ENCODE measurements at regions not wholly inside any gene's neighbourhood (a gene's known extent, or its start where the extent isn't known, plus 50 kb on each side); places are given as distances from the start of the nearest gene placed in this dataset.

DNA sequence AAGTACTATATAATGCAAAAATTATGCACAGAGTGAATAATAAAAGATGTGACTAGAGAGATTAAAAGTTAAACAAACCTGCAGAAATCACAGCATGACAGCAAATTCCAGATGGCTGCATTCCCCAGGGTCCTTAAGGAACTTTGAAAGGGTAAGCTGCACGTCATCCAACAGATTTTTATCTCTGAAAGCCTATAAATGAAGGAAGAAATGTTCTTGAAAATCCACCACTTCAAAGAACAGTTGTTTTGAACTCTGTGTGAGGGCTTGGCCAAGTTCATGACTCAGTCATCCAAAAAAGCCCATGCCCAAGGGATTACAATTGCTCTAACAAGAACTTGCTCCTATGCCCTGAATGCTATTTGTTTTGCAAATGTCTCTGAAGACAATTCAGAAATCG lies 603.6 kb downstream of the PLOD2 start:
- intact Hi-C loops (cut with micrococcal nuclease; ENCODE audit: unreplicated experiment): no loop called here
- DNase-seq (ENCODE audit: low spot score): peak; percentile 89
- Histone ChIP-seq H3K36me3 (ENCODE audit: insufficient read depth, low read length, poor library complexity, severe bottlenecking) (no peaks in the 10 kb centered on the region), H3K27me3 (replicated peaks; ENCODE audit: insufficient read depth, low read depth, low read length, poor library complexity) (no peaks in the 10 kb centered on the region), H3K4me3 (ENCODE audit: low read depth, low read length, poor library complexity, severe bottlenecking) (no peak overlapping the region), H3K4me1 (ENCODE audit: insufficient read depth, low read length, poor library complexity, severe bottlenecking) (peaks cover 15% of the 10 kb centered on the region), H3K9me3 (ENCODE audit: low read depth, low read length, poor library complexity, severe bottlenecking) (peaks cover 15% of the 10 kb centered on the region), H3K27ac (ENCODE audit: low read depth, low read length, poor library complexity, severe bottlenecking) (no peak overlapping the region)
- TF ChIP-seq, protein P1, sequence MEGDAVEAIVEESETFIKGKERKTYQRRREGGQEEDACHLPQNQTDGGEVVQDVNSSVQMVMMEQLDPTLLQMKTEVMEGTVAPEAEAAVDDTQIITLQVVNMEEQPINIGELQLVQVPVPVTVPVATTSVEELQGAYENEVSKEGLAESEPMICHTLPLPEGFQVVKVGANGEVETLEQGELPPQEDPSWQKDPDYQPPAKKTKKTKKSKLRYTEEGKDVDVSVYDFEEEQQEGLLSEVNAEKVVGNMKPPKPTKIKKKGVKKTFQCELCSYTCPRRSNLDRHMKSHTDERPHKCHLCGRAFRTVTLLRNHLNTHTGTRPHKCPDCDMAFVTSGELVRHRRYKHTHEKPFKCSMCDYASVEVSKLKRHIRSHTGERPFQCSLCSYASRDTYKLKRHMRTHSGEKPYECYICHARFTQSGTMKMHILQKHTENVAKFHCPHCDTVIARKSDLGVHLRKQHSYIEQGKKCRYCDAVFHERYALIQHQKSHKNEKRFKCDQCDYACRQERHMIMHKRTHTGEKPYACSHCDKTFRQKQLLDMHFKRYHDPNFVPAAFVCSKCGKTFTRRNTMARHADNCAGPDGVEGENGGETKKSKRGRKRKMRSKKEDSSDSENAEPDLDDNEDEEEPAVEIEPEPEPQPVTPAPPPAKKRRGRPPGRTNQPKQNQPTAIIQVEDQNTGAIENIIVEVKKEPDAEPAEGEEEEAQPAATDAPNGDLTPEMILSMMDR (conservative IDR thresholded peaks at IDR 0.05; ENCODE audit: low read depth, low read length): no peak
- TF ChIP-seq EZH2 (IDR thresholded peaks at IDR 0.05; ENCODE audit: borderline replicate concordance, low read depth, low read length, poor library complexity, severe bottlenecking): no peak
- ChIA-PET POLR2A (ENCODE audit: low non-redundant PET) (no interaction called here), CTCF (no interaction called here)
- no TSS peak for BruUV-seq (replicated peaks)

DNA sequence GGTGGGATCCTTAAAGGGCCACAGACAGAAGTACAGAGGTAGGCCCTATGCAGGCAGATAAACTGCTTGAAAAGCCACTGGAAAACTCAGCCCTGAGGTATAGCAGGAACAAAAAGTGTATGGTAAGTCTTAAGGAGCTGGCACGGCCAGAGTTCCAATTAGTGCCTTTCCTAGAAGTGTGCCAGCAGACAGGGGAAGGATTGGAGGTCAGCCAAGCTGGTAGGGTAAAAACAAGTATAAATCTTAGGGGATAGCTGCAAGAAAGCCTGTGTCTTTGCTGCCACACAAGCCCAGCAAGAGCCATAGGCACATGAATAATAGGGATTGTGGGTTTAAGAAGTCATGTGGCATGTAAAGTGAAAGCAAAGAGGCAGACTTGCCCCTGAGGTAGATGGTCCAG lies 582.5 kb downstream of the PLOD2 start:
- ChIA-PET CTCF (no interaction called here), POLR2A (ENCODE audit: low non-redundant PET) (no interaction called here)
- H3K27me3 ChIP-seq (replicated peaks; ENCODE audit: insufficient read depth, low read depth, low read length, poor library complexity): no peaks in the 10 kb centered on the region
- no peaks in the 10 kb centered on the region for H3K36me3 ChIP-seq (ENCODE audit: insufficient read depth, low read length, poor library complexity, severe bottlenecking)
- intact Hi-C loops (cut with micrococcal nuclease; ENCODE audit: unreplicated experiment): no loop called here
- DNase-seq (ENCODE audit: low spot score): no peak
- TF ChIP-seq, protein P1 (conservative IDR thresholded peaks at IDR 0.05; ENCODE audit: low read depth, low read length): no peak
- TF ChIP-seq EZH2 (IDR thresholded peaks at IDR 0.05; ENCODE audit: borderline replicate concordance, low read depth, low read length, poor library complexity, severe bottlenecking): no peak
- BruUV-seq (replicated peaks): no TSS peak
- no peak overlapping the region for H3K27ac ChIP-seq (ENCODE audit: low read depth, low read length, poor library complexity, severe bottlenecking)
- H3K4me1 ChIP-seq (ENCODE audit: insufficient read depth, low read length, poor library complexity, severe bottlenecking): no peaks in the 10 kb centered on the region
- no peaks in the 10 kb centered on the region for H3K9me3 ChIP-seq (ENCODE audit: low read depth, low read length, poor library complexity, severe bottlenecking)
- no peak overlapping the region for H3K4me3 ChIP-seq (ENCODE audit: low read depth, low read length, poor library complexity, severe bottlenecking)

DNA sequence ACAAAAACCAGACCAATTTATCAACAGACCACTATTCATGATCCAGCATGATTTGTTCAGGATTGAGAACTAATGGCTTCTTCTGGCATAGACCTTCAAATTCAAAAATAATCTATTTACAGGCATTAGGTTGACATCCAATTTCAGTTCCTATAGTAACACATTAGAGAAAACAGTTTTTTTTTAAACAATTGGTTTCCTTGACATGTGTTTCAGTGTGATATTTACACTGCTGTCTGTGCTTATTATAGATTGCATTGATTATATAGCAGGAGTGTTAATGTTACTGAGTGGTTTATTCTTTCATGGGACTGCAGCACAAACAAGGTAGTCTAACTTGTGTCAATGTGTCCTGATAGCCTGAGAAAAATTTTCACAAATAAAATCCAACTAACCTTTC lies 579.3 kb downstream of the PLOD2 start:
- no peaks in the 10 kb centered on the region for H3K9me3 ChIP-seq (ENCODE audit: low read depth, low read length, poor library complexity, severe bottlenecking)
- no peak for DNase-seq (ENCODE audit: low spot score)

More for the DNA sequence above, 579.3 kb downstream of the PLOD2 start:
- Histone ChIP-seq H3K4me1 (ENCODE audit: insufficient read depth, low read length, poor library complexity, severe bottlenecking) (no peaks in the 10 kb centered on the region), H3K27ac (ENCODE audit: low read depth, low read length, poor library complexity, severe bottlenecking) (no peak overlapping the region), H3K4me3 (ENCODE audit: low read depth, low read length, poor library complexity, severe bottlenecking) (no peak overlapping the region), H3K27me3 (replicated peaks; ENCODE audit: insufficient read depth, low read depth, low read length, poor library complexity) (no peaks in the 10 kb centered on the region), H3K36me3 (ENCODE audit: insufficient read depth, low read length, poor library complexity, severe bottlenecking) (no peaks in the 10 kb centered on the region)
- intact Hi-C loops (cut with micrococcal nuclease; ENCODE audit: unreplicated experiment): no loop called here
- ChIA-PET POLR2A (ENCODE audit: low non-redundant PET) (no interaction called here), CTCF (no interaction called here)
- no peak for TF ChIP-seq EZH2 (IDR thresholded peaks at IDR 0.05; ENCODE audit: borderline replicate concordance, low read depth, low read length, poor library complexity, severe bottlenecking)
- TF ChIP-seq, protein P1 (conservative IDR thresholded peaks at IDR 0.05; ENCODE audit: low read depth, low read length): no peak
- no TSS peak for BruUV-seq (replicated peaks)

All from A673 (cell line).